HG02642 (cell line): ENCODE measurements at regions not wholly inside any gene's neighbourhood (a gene's known extent, or its start where the extent isn't known, plus 50 kb on each side); places are given as distances from the start of the nearest gene placed in this dataset.

ENCODE experiments used
- ATAC-seq: cut with Tn5 transposase; IDR thresholded peaks from one replicate; pipeline ENCODE4 v1.9.1; 2021; ENCODE audit warnings: mild to moderate bottlenecking; ENCODE audit not compliant: unreplicated experiment, poor library complexity

DNA sequence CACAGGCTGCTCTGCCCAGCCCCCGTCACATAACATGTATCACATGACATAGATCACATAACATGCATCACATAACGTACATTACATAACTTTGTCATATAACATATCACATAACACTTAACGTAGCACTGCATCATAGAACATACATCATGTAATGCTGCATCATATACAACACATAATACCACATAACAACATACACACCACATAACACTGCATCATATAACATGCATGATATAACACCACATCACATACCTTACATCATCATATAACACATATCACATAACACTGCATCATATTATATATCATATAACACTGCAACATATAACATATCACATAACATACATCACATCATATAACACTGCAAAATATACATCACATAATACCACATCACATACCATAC is 83.8 kb downstream of the AXIN2 start:
- ATAC-seq = no peak

DNA sequence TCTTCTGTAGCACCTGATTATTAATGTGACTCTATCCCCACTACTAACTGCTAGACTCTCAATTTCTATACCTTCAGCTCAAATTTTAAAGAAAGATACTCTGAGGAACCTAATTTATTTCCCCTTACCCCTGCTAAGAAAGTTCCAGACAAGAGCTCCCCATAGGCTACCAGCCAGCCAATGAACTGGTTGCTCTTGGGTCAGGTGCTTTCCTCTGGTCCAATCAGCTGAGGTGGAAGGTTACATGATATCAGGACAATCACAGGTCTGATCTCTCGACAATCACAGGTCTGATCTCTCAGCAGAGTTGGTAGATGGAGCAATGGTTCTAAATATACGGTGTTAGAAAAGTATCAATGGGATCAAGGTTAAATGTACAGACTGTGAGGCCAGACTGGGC is 86.8 kb downstream of the AXIN2 start:
- no peak for ATAC-seq

GRCh38 chr17:65473985-65474384 is 87.5 kb downstream of the AXIN2 start:
- ATAC-seq = no peak

GRCh38 chr17:65473363-65473762 is 88.1 kb downstream of the AXIN2 start:
- ATAC-seq = no peak

DNA sequence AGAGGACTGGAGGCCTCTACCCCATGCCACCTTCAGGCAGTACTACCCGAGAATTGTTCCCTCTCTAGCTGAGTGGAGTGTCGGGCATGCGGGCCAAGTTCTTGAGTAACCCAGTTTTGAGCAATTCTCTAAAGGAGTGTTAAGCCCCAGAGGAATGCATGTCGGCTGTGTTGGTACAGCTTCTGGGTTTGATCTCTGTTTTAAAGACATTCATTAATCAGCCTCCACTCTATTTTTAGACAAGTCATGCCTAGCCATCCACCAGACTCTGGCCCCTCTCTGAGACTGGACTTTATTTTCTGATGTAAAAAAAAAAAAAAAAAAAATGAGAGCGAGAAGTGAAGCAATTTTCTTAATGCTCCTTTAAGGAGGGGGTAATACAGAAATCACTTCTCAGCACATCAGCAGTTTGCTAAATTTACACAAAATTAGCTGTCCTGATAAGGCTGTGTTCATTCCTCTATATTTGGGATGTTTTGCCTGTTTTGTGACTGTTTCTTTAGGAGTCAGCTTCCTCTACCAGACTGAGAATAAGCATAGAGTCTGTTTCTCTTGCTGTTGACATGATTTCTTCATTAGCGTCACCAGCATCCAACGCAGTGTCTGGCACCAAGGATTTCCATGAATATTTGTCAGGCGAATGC is 88.7 kb downstream of the AXIN2 start:
- ATAC-seq = no peak

GRCh38 chr17:65470783-65471182 is 90.7 kb downstream of the AXIN2 start:
- ATAC-seq = no peak

DNA sequence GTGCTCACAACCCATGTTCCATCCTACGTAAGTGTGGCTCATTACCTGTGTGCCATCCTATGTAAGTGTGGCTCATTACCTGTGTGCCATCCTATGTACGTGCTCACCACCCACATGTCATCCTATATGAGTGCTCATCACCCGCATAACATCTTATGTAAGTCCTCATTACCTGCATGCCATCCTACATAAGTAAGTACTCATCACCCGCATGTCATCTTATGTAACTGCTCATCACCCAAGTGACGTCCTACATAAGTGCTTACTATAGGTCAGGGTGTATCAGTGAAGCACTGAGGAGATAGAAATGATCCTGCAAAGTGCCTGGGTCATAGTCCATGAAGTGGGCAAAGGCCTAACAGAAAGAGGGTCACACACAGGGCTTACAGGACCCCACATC is 93.1 kb downstream of the AXIN2 start:
- no peak for ATAC-seq

DNA sequence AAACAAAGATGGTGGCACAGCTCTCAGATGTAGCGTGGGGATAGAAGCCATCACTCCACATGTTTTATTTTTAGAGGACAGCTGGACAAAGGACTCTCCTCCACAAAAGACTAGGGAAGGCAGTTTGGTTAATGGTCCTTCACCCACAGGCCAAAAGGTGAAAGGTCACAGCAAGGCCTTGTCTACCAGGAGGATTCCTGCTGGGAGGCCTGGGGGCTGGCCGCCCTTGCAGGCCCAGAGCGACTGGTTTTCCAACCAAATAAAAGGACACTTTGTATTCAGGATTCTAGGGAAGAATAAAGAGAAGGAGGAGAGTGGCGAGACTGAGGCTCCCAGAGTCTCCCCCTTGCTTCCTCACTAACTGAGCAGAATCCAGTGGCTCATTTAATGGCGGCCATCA is 94.3 kb downstream of the AXIN2 start:
- no peak for ATAC-seq

DNA sequence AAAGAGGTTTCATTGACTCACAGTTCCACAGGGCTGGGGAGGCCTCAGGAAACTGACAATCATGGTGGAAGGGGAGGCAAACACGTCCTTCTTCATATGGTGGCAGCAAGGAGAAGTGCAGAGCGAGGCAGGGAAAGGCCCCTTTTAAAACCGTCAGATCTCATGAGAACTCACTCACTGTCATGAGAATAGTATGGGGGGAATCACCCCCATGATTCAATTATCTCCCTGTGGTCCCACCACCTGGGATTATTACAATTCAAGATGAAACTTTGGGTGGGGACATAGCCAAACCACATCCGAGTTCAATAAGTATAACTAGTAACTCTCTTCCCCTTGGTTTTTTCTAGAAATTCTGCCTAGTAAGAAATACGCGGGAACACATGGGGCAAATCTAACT is 94.9 kb downstream of the AXIN2 start:
- ATAC-seq = no peak

GRCh38 chr17:65463242-65463641 is 98.2 kb downstream of the AXIN2 start:
- no peak for ATAC-seq

DNA sequence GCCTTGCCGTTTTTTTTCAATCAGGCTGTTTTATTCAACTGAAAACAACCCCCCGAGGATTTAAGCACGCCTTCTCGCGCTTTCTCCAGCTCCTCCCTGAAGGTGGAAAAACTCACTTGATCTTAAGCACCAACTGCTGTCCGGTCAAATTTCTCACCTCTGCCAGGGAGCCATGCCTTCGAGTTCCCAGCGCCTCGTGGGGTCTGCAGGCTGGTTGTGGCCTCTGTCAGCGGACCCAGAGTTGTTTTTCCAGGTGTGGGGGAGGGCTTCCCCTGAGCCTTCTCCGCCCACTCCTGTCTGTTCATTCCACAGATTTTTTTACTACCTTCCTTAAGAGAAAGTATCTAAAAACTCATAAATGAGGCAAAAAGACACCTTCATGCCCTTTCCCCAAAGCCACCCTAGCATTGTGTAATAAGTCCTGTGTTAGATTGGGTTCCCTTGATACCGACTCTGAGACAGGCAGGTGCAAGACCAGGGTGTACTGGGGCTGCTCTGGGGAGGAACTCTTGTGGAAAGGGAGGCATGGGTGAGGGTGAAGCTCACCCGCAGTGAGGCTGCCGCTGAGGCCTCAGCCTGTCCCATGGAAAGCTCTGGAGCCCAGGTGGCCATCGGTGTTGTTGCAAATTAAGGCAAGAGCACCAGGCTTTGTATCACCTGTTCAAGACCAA is 101.6 kb downstream of the AXIN2 start:
- ATAC-seq = no peak

DNA sequence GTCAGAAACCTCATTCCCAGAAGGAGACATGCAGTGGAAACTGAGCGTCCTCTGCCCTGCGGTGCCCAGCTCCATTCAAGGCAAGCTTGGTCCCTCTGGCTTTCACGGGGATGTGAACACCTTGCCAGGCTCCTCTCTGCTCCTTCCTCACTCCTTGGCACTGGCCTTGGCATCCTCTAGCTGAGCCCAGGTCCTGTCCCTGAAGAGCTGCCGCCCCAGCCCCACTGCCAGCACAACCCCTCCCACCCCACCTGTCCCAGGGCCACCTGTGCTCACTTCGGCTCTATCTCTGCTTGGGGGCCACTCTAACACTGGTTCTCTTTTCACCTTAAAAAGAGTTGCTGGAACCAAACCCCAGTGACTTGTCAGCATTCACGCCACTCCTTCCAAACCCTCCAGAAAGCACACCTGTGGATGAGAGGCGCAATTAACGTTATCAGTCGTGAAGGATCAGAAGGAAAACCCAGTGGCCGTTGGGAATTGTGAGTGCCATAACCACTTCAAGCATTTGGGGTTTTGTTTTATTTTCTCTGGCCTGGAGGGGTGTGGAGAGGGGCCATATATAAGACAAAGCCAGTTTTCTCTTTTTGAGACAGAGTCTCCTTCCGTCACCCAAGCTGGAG is 103.7 kb downstream of the AXIN2 start:
- no peak for ATAC-seq

GRCh38 chr17:65457183-65457582 is 104.3 kb downstream of the AXIN2 start:
- no peak for ATAC-seq

DNA sequence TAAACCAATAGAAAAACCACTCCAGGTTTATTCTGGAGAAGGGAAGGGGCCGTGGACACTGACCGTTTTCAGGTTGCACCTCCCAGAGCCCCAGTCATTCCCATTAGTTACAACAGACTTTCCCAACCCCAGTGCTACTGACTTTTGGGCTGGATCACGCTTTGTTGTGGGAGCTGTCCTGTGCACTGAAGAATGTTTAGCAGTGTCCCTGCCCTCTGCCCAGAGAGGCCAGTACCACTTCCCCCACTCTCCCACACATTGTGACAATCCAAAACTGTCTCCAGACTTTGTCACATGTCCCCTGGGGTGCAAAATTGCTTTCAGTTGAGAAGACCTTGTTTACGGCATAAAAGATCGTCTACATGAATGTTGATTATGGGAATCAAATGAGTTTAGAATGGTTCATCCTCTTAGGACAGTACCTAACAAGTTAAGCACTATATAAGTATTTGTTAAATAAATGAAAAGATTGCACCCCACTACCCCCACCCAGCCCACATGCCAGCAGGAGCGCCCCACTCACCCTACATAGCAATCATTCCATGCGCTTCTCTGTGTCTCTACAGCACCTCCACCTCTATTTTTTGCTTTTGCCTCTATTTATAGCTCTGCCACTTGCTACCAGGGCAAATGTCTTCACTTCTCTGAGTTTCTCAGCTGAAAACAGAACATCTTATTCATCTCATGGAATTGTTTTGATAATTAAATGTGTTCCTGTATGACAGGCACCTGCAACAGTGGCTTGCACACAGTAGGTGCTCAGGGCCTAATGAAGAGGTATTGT is 104.9 kb downstream of the AXIN2 start:
- ATAC-seq = no peak

- ATAC-seq = no peak
These were observed 105.5 kb downstream of the AXIN2 start for GRCh38 chr17:65455972-65456343.

GRCh38 chr17:65455154-65455971 is 106.1 kb downstream of the AXIN2 start:
- no peak for ATAC-seq

- ATAC-seq = no peak
These were observed 108.1 kb downstream of the AXIN2 start for GRCh38 chr17:65453204-65453931.

DNA sequence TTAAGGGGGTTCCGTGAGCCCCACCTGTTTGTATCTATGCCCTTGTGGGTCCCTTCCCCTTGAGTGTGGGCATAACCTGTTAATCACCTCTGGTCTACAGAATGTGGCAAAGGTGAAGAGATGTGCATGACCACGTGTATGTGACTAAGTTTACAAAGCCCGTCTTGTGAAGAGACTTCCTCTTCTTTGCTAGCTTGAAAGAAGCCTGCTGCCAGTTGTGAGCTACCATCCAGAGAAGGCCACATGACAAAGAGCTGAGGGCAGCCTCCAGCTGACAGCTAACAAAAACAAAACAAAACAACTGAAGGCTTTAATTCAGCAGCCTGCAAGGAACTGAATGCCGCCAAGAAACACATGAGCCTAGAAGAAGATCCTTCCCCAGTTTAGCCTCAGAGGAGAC is 112.0 kb downstream of the AXIN2 start:
- ATAC-seq = no peak

DNA sequence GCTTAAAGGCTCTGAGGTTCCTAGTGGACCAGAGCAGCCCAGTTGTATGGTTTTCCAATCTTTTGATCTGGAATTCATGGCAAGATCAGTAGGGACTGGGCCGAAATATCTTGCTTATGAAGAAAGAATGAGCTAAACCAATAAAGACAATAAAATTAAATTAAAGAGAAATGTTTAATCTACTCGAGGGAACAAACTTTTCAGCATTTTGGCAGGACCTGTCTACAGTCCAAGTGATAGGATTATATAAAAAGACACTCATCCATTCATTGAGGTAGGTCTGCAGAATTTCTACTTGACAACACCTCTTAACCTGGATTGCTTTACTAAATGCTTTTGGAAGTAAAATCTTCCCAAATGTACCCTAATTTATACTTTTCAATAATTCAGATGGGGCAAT is 113.6 kb downstream of the AXIN2 start:
- no peak for ATAC-seq
